ENCODE measurements at regions not wholly inside any gene's neighbourhood (a gene's known extent, or its start where the extent isn't known, plus 50 kb on each side); places are given as distances from the start of the nearest gene placed in this dataset.
"Not testable (repeated sequence)": the region's sequence is repeated elsewhere in the genome, so short reads cannot be mapped to it uniquely, and the experiment has no call there.

- no peak for DNase-seq (ENCODE audit: low read depth, low spot score)
These were observed 160.4 kb upstream of the MAFB start for GRCh38 chr20:40849456-40849855.

GRCh38 chr20:40851051-40851450 lies 162.0 kb upstream of the MAFB start:
- DNase-seq (ENCODE audit: low read depth, low spot score): no peak

GRCh38 chr20:40855269-40855668 lies 166.2 kb upstream of the MAFB start:
- no peak for DNase-seq (ENCODE audit: low read depth, low spot score)

GRCh38 chr20:40856653-40857052 lies 167.6 kb upstream of the MAFB start:
- DNase-seq (ENCODE audit: low read depth, low spot score): no peak

GRCh38 chr20:40860487-40860902 lies 168.1 kb upstream of the TOP1 start:
- DNase-seq (ENCODE audit: low read depth, low spot score): no peak

DNA sequence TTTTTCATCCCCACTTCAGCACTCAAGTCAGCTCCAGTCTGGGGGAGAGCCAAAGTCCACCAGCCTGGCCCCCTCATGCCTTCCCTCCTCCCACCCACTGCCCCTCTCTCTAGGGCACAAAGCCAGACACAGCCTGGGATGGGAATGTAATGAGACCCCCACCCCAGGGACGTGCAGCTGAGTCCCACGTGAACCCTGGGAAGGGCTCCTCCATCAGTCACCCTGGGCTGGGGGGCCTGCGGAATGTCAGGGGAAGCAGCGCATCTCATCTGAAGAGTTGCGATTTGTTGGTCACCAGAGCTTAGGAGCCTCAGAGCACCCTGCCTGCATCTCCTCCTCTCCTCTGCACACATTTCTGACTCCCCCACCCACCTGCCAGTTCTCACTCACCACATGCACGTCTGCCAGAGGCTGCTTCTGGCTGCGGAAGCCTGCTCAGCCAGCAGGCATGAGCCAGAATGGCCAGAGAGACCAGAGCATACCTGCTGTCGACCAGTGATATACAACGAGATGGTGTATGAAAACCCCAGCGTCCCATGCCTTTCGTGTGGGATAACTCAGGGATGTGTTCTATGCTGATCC lies 167.1 kb upstream of the TOP1 start:
- DNase-seq (ENCODE audit: low read depth, low spot score): no peak

GRCh38 chr20:40863355-40863919 lies 165.2 kb upstream of the TOP1 start:
- no peak for DNase-seq (ENCODE audit: low read depth, low spot score)

DNA sequence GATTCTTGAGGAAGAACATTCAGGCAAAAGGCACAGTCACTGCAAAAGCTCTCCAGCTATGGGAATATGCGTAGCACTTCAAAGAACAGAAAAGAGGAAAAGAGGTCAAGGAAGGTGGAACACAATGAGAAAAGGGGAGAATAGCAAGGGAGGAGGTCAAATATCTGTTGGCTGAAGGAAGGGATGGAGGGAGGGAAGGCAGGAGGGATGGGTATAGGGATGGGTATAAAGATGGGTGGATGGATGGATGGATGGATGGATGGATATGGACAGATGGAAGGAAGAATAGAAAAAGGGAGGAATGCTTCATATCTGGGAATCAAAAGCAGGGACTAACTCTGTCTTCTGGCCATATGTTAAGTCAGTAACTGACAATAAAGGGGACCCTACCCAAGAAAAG lies 164.2 kb upstream of the TOP1 start:
- no peak for DNase-seq (ENCODE audit: low read depth, low spot score)

- DNase-seq (ENCODE audit: low read depth, low spot score): no peak
These were observed 163.5 kb upstream of the TOP1 start for GRCh38 chr20:40865095-40865494.

- no peak for DNase-seq (ENCODE audit: low read depth, low spot score)
These were observed 162.6 kb upstream of the TOP1 start for GRCh38 chr20:40866056-40866455.

GRCh38 chr20:40868551-40869217 lies 159.9 kb upstream of the TOP1 start:
- DNase-seq (ENCODE audit: low read depth, low spot score): no peak

DNA sequence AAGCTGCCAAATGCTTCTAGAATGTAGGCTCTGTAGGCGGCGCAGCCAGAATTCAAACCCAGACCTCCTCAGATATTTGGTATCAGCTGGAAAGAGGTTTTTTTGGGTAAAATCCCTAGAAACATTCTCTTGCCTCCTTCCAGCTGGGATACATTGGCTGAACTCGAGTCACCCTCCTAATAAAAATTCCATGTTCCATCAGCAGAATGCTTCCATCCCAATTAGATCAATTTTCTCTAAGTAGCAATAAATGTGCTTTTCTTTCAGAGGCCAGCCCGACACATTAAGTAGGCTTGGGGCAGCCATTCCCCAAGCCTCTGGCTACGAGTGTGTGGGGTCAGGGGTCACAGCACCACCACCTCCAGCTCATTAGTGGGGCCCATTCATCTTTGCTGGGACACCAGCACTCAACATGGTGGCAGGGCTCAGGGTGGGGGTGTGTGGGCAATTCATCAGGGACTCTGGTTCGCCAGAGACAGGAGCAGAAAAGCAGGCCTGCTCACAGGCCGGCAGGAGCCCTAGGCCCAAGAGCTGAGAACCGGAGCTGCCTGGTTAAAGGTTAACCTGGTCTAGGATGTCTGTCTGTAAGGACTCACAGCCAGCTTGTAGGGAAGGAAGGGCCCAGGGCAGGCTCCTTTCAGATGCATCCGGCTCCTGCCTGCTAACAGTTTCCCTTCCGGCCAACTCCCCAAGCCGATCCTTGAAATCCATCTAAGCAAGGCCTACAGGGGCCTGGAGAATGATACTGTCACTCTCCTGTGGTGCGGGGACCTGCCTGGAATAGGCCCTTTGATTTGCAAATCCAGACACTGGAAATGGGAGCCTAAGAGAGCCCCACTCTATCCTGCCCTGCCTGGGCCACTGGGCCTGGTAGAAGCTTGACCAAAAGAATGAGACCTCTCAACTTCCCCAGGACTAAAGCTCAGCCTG lies 159.1 kb upstream of the TOP1 start:
- no peak for DNase-seq (ENCODE audit: low read depth, low spot score)

- DNase-seq (ENCODE audit: low read depth, low spot score): no peak
These were observed 153.2 kb upstream of the TOP1 start for GRCh38 chr20:40875116-40876085.

DNA sequence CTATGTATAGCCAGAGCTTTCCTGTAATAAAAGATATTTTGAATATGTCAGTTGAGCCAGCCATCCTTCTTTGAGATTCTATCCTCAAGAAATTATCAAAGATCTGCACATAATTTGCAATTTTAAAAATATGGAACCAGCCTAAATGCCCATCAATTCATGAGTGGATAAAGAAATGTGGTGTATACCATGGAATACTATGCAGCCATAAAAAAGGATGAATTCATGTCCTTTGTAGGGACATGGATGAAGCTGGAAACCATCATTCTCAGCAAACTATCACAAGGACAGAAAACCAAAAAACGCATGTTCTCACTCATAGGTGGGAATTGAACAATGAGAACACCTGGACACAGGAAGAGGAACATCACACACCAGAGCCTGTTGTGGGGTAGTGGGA lies 150.5 kb upstream of the TOP1 start:
- DNase-seq (ENCODE audit: low read depth, low spot score): not testable (repeated sequence)

DNA sequence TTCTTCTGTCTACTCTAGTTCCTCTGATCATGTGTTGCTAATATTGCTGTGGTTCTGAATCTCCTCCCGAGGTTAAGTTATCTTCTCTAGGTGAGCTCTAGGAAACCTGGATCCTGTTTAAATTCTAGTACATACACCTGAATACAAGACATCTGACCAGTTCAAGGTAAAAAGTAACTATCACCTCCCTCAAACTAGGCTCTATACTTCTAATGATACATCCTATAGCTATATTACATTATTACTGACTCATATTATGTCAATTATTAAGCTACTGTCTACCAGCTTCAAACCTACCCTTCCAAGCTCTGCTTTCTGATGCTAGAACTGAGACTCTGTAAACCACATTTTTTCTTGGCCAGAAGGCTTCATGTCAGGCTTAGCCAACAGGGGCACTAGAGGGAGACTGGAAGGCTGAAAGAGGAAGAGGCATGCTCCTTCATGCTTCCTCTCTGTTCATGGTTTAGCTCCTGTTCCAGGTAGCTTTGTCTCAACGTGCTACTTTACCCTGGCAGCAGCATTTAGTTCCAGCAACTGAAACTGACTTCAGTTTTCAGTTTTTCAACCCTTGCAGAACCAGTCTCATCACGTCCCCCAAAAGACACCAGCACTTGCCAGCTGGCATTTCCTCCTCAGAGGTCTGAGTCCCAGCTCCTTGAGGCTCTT lies 148.4 kb upstream of the TOP1 start:
- no peak for DNase-seq (ENCODE audit: low read depth, low spot score)

- no peak for DNase-seq (ENCODE audit: low read depth, low spot score)
These were observed 147.9 kb upstream of the TOP1 start for GRCh38 chr20:40880729-40881109.

DNA sequence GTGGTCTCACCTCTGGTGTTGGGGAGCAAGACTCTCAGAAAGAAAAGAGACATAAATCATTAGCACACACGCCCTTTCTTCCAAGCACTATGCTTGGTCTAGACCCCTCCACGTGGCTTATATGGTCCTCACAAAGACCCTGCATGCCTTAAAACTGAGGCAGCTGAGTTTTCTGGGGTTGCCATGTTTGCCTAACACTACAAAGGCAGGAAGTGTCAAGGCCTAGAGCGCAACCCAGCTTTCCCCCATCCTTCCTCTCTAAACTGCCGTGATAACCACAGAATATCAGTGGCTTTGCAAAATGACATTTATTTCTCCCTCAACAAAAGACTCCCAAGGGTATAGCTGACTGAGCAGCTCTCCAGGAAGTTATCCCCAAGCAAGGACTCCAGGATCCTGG lies 146.5 kb upstream of the TOP1 start:
- no peak for DNase-seq (ENCODE audit: low read depth, low spot score)

DNA sequence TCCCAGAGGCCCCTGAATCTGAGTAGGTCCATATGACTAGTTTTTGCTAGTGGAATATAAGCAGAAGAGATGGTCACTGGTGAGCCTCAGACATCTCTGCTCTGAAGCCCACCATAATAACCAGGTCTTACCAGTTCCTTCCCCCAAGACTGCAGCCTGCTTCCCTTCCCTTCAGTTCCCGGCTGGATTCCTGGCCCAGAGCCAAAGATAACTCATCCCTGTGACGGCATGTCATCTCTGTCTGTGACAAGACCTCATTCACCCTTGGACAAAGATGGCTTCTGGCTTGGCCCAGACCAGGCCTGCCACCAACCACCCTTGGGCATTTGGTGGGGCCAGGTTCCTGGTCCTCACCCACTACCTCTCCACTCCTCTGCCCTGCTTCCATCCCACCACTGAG lies 145.5 kb upstream of the TOP1 start:
- no peak for DNase-seq (ENCODE audit: low read depth, low spot score)

GRCh38 chr20:40887105-40887504 lies 141.5 kb upstream of the TOP1 start:
- no peak for DNase-seq (ENCODE audit: low read depth, low spot score)

DNA sequence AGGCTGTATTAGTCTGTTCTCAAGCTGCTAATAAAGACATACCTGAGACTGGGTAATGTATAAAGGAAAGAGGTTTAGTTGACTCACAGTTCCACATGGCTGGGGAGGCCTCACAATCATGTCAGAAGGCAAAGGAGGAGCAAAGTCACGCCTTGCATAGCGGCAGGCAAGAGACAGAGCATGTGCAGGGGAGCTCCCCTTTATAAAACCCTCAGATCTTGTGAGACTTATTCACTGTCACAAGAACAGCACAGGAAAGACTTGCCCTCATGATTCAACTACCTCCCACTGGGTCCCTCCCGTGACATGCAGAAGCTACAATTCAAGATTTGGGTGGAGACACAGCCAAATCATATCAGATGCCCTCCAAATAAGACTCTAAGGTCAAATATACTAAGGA lies 139.4 kb upstream of the TOP1 start:
- DNase-seq (ENCODE audit: low read depth, low spot score): not testable (repeated sequence)

DNA sequence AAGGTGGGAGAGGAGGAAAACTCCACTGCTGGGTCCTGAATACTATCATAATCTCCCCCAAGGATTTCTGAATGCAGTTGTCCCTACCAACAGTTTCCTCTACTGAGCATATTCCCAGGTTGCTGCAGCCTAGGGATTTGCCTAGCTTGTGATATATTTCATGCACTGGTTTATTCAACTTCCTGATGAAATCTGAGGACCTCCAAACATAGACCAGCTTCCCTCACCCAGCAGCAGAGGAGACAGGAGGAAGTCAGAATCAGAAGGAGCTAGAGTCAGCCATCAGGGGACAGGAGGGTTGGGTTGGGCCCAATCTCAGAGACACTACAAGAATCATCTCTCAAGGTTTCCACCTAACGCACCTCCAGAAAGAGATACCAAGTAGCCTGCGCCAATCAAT lies 138.4 kb upstream of the TOP1 start:
- DNase-seq (ENCODE audit: low read depth, low spot score): no peak

Data from activated CD4-positive, CD25-positive, alpha-beta regulatory T cell treated with anti-CD3 and anti-CD28 coated beads, Interleukin-2, amount 50 U/mL, for 16 hours (primary cell).